ENCODE measurements at regions not wholly inside any gene's neighbourhood (a gene's known extent, or its start where the extent isn't known, plus 50 kb on each side); places are given as distances from the start of the nearest gene placed in this dataset.

- H3K9me3 ChIP-seq: no peaks in the 10 kb centered on the region
These were observed 948.2 kb downstream of the TSN start for GRCh38 chr2:122703676-122704075.

GRCh38 chr2:122704109-122704563, 948.7 kb downstream of the TSN start:
- DNase-seq: no peak
- H3K4me3 ChIP-seq: no peak overlapping the region
- H3K9me3 ChIP-seq: no peaks in the 10 kb centered on the region
- H3K4me1 ChIP-seq: no peaks in the 10 kb centered on the region
- no peaks in the 10 kb centered on the region for H3K27me3 ChIP-seq (ENCODE audit: insufficient read depth in 3 of 3, low read length in 2 of 3)
- H3K27ac ChIP-seq: no peak overlapping the region
- intact Hi-C loops (cut with DNase I): no loop called here
- H3K36me3 ChIP-seq (ENCODE audit: insufficient read depth in 1 of 2, low read depth in 1 of 2): no peaks in the 10 kb centered on the region
- ATAC-seq: no peak
- WGBS, 3 donors: 89 to 92% (median 91%) methylated on average over 1 of the region's 1 CpG
- TF ChIP-seq, protein P1, sequence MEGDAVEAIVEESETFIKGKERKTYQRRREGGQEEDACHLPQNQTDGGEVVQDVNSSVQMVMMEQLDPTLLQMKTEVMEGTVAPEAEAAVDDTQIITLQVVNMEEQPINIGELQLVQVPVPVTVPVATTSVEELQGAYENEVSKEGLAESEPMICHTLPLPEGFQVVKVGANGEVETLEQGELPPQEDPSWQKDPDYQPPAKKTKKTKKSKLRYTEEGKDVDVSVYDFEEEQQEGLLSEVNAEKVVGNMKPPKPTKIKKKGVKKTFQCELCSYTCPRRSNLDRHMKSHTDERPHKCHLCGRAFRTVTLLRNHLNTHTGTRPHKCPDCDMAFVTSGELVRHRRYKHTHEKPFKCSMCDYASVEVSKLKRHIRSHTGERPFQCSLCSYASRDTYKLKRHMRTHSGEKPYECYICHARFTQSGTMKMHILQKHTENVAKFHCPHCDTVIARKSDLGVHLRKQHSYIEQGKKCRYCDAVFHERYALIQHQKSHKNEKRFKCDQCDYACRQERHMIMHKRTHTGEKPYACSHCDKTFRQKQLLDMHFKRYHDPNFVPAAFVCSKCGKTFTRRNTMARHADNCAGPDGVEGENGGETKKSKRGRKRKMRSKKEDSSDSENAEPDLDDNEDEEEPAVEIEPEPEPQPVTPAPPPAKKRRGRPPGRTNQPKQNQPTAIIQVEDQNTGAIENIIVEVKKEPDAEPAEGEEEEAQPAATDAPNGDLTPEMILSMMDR (IDR thresholded peaks at IDR 0.05): no peak

More at GRCh38 chr2:122703676-122704075, 948.2 kb downstream of the TSN start:
- Histone ChIP-seq H3K27ac (no peak overlapping the region), H3K27me3 (ENCODE audit: insufficient read depth in 3 of 3, low read length in 2 of 3) (no peaks in the 10 kb centered on the region), H3K4me1 (no peaks in the 10 kb centered on the region), H3K4me3 (no peak overlapping the region), H3K36me3 (ENCODE audit: insufficient read depth in 1 of 2, low read depth in 1 of 2) (no peaks in the 10 kb centered on the region)
- ATAC-seq (no peak), DNase-seq (no peak)
- intact Hi-C loops (cut with DNase I): no loop called here
- 42 to 64% (median 48%) methylated on average over 1 of the region's 1 CpG for WGBS, 3 donors
- TF ChIP-seq, protein P1 (IDR thresholded peaks at IDR 0.05): no peak

GRCh38 chr2:122705746-122706145, 950.3 kb downstream of the TSN start:
- Histone ChIP-seq H3K27me3 (ENCODE audit: insufficient read depth in 3 of 3, low read length in 2 of 3) (no peaks in the 10 kb centered on the region), H3K27ac (no peak overlapping the region), H3K36me3 (ENCODE audit: insufficient read depth in 1 of 2, low read depth in 1 of 2) (no peaks in the 10 kb centered on the region), H3K9me3 (no peaks in the 10 kb centered on the region), H3K4me3 (no peak overlapping the region), H3K4me1 (no peaks in the 10 kb centered on the region)
- TF ChIP-seq, protein P1 (IDR thresholded peaks at IDR 0.05): no peak
- DNase-seq (no peak), ATAC-seq (no peak)
- intact Hi-C loops (cut with DNase I): no loop called here
- WGBS, 3 donors: 93 to 100% (median 96%) methylated on average over 1 of the region's 1 CpG

DNA sequence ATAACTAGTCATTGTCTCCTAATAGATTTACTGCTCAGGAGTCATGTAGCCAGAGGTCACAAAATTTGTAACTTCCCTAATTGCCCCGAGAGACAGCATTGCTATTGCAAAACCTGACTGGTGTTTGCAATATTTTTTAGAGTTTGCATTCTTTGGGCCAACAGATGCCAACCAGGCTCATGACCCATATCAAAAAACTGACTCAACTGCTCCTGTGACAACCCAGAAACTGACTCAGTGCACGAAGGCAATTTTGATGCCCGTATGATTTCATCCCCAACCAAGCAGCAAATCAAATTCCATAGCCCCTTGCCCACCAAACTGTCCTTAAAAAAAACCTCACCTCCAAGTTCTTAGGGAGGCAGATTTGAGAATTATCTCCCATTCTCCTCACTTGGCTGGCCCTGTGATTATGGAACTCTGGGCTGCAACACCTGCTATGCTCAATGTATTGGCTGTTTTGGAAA, 951.3 kb downstream of the TSN start:
- H3K27me3 ChIP-seq (ENCODE audit: insufficient read depth in 3 of 3, low read length in 2 of 3): no peaks in the 10 kb centered on the region
- intact Hi-C loops (cut with DNase I): no loop called here
- H3K27ac ChIP-seq: no peak overlapping the region
- no peaks in the 10 kb centered on the region for H3K9me3 ChIP-seq
- H3K36me3 ChIP-seq (ENCODE audit: insufficient read depth in 1 of 2, low read depth in 1 of 2): no peaks in the 10 kb centered on the region
- DNase-seq (no peak), ATAC-seq (no peak)
- TF ChIP-seq, protein P1 (IDR thresholded peaks at IDR 0.05): no peak
- 73 to 88% (median 74%) methylated on average over 3 of the region's 3 CpGs for WGBS, 3 donors
- H3K4me1 ChIP-seq: no peaks in the 10 kb centered on the region
- H3K4me3 ChIP-seq: no peak overlapping the region

GRCh38 chr2:122707224-122707824, 951.9 kb downstream of the TSN start:
- WGBS, 3 donors: 60 to 77% (median 70%) methylated on average over 1 of the region's 1 CpG
- TF ChIP-seq, protein P1 (IDR thresholded peaks at IDR 0.05): no peak
- no peak for ATAC-seq
- Histone ChIP-seq H3K36me3 (ENCODE audit: insufficient read depth in 1 of 2, low read depth in 1 of 2) (no peaks in the 10 kb centered on the region), H3K4me3 (no peak overlapping the region), H3K27ac (no peak overlapping the region), H3K4me1 (no peaks in the 10 kb centered on the region), H3K9me3 (no peaks in the 10 kb centered on the region), H3K27me3 (ENCODE audit: insufficient read depth in 3 of 3, low read length in 2 of 3) (no peaks in the 10 kb centered on the region)
- intact Hi-C loops (cut with DNase I): no loop called here
- no peak for DNase-seq
